GM18507 (cell line): ENCODE measurements at regions not wholly inside any gene's neighbourhood (a gene's known extent, or its start where the extent isn't known, plus 50 kb on each side); places are given as distances from the start of the nearest gene placed in this dataset.

Experiments used
- DNase-seq: peaks from one replicate; pipeline ENCODE4 v3.0.0; 2011; ENCODE audit warnings: low read depth; ENCODE audit not compliant: insufficient read length; ENCODE audit errors: extremely low spot score
- FAIRE-seq: peaks from 2 replicates; lab custom pipeline; 2011; peaks lifted over from hg19 to GRCh38; lab: Jason Lieb, UNC

DNA sequence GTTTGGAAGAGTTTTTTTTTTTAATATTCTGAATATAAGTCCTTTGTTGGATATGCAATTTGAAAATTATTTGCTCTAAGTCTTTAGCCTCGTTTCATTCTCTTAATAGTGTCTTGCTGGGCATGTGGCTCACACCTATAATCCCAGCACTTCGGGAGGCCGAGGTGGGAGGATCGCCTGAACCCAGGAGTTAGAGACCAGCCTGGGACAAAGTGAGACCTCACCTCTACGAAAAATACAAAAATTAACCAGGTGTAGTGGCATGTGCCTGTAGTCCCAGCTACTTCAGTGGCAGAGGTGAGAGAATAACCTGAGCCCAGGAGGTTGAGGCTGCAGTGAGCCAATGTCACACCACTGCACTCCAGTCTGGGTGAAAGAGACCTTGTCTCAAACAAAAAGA lies 87.3 kb upstream of the UBAC2 start:
- FAIRE-seq, result no peak
- no peak for DNase-seq

DNA sequence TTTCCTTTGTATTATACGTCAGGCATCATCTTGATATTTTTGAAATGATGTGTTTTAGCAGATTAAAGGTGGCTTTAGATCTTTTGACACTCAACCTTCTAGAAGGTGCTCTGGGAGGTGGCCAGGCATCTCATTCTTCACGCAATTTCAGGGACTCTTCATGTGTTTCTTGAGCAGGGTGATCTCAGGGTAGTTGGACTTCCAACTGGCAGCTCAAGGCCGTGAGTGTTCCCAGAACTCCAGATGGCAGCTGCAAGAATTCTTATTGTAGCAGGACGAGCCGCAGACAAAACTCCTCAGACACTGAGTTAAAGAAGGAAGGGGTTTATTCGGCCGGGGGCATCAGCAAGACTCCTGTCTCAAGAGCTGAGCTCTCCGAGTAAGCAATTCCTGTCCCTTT lies 82.5 kb upstream of the UBAC2 start:
- no peak for FAIRE-seq
- DNase-seq, result no peak

DNA sequence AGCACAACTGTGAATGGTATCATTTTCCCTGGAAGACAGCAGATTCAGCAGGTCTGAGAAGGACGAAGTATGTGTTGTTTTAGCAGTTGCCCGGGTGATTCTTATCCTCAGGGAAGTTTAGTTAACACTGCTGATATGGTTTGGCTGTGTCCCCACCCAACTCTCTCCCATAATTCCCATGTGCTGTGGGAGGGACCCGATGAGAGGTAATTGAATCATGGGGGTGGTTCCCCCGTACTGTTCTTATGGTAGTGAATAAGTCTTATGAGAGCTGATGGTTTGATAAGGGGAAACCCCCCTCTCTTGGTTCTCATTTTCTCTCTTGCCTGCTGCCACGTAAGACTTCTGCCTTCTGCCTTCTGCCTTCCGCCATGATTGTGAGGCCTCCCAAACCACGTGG lies 81.0 kb upstream of the UBAC2 start:
- DNase-seq, result no peak
- no peak for FAIRE-seq

DNA sequence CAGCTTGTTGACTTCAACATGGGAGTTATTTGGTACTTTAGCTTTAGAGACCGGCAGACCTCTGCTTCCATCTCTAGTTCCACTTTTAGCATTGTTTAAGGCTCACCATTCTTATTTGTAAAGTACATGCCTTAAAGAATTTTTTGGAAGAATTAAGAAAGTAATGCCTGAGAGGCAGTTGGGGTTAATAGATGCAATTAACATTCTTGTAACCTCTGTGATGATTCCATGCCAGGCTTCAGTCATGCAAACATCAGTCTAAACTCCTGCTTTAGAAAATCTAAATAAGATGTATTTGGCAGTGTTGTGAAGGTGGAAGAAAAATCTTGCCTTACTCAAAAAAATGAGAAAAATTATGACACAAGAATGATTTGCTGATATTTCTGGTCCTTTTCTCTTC lies 79.9 kb upstream of the UBAC2 start:
- DNase-seq, result no peak
- no peak for FAIRE-seq

DNA sequence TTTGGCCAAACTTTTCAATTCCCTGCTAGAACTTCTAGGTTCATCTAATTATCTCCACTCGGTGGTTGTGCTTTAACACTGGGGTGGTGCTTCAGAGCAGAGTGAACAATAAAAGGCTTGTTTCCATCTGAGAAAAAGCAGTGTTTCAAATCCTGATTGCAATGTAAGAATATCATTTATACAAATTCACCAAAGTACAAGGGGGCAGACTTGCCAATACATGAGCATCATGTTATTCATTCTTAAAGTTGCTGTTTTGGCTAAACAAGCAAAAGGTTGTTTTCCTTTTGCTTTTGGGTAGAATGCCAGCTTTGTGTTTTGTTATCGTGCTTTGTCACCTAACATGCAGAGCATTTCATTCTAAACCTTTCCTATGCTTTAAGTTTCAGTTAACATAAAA lies 78.5 kb upstream of the UBAC2 start:
- no peak for FAIRE-seq
- DNase-seq, result no peak

DNA sequence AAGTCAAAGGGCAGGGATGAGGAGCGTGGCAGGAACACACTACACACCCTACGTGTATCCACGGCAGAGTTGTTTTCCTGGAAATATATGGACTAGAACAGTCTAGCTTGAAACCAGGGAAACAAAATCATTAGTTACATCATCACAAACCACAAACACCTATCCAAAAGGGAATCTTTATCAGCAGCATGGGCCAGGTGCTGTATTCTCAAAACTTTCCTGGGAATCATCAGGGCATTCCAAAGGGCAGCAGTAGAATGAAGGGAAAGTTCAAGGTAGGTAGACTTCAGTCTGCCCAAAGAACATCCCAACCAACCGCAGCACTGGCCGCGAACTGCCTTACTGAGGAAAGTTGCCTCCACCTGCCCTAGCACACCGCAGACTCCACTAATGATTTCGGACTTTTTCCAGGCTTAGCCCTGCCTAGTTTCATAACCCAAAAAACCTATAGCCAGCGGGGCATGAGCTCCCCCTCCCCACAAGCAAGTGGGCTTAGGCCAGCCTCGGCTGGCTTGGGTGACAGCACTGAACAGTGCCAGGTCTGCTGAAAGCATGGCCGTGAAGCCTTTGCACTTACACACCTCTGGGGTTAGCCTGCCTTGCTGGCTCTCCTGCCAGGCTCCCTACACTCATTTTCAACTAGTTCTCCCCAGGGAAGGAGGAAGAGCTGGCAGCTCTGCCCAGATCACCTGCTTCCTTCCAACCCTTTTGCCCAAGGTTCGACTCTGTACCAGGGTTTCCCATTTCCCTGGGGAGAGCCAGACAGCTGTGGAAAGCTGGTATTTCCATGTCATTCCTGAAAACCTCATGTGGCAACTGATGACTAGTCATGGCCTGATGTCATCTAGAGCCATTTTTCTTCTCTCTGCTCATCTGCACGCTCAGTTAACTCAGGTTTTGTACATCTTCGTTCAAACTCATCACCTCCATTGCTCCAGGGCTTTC lies 77.3 kb upstream of the UBAC2 start:
- DNase-seq, result no peak
- no peak for FAIRE-seq

DNA sequence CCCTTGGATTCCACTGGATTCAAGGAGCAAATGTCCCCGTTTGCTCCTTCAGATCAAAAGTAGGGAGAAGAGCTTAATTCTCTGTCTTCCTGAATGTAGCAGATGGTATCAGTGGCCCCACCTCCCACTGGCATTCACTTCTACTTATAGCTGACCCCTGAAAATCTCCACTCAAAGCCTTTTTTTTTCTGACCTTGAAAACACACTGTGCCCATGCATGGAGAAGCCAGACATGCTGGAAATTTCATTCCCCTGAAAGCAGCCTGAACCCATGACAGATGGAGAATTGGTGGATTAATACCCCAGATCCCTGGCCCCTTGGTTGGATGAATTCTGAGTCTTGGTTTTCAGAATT lies 76.6 kb upstream of the UBAC2 start:
- no peak for FAIRE-seq
- no peak for DNase-seq

DNA sequence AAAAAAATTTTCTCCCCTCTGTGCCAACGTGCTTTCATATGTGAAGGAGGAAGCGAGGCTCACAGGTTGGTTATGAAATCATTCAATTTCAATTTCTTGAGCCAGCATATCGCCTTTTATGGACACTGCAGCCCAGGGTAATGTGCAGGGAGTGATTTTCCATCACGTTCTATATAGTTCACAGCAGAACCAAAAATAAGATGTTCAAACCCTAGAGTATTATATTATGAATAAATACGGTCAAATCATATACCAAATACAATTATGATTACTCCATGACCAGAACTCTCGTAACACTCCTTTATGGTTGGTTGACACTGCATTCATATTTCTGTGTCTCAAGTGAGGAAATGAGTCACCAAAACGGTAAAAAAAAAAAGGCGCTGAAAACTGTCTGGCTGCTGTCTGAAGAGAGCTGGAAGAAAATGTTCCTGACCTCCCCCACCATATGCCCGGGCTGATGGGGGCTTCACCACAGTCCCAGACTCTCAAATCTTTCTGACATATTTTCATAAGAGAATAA lies 75.8 kb upstream of the UBAC2 start:
- FAIRE-seq (peak; percentile 52), DNase-seq (peak; percentile 29)

DNA sequence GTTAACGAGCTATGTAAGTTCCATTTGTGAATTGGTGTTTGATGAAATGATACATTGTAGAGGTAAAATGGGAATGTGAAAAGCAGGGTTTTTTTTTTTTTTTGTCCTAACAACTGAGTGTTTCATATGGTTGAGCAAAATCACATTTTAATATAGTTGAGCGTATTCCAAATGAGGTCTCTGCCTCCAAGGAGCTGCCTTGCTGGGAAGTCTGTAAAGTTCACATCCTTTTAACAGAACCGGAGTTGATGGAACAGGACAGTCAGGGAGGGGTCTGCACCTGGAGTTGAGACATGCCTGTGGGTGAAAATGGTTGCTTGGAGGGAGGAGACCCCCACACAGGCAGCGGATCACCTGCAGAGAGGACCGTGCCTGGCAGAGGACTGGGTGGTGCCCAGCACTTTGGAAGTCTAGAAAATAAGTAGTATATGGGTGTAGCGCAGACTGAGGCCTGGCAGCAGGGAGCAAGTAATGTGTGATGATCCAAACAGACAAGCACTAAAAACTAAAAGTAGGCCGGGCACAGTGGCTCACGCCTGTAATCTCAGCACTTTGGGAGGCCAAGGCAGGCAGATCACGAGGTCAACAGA lies 75.2 kb upstream of the UBAC2 start:
- DNase-seq, result no peak
- FAIRE-seq, result no peak

DNA sequence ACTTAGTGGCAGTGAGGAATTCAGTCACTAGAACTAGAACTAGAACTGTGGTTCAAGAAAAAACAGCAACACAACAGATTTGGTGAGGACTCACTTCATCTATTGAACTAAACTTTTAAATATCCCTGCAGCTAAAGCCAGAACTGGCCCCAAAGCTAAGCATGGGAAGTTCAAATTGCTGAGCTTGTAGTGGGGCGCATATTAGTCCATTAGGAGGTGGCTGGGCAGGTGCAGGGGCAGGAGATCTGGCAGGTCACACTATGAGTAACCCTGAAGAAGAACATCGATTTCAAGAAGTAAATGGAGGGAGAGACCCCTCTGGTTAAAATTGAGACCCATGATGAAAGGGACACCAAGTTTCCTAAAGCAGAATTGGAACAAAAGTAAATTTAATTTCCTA lies 73.8 kb upstream of the UBAC2 start:
- FAIRE-seq (no peak), DNase-seq (no peak)

DNA sequence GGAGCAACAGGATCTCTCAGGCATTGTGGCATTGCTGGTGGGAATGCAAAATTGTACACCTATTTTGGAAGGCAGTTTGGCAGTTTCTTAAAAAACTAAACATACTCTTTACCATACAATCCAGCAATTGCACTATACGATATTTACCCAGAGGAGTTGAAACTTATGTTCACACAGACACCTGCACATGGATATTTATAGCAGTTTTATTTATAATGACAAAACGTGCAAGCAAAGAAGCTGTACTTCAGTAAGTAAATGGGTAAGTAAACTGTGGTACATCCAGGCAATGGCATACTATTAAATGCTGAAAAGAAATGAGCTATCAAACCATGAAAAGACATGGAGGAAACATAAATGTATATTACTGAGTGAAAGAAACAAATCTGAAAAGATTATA lies 71.6 kb upstream of the UBAC2 start:
- no peak for DNase-seq
- FAIRE-seq, result no peak

DNA sequence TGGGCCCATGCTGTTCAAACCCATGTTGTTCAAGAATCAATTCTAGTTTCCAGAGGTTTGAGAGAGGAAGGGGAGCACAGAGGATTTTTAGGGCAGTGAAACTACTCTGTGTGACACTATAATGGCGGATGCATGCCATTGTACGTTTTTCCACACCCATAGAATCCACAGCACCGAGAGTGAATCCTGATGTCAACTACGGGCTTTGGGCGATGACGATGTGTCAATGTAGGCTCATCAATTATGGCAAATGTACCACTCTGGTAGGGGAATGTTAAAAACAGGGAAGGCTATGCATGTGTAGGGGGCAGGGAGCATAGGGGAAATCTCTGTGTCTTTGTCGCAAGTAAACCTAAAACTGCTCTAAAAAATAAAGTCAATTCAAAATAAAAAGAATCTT lies 70.7 kb upstream of the UBAC2 start:
- no peak for DNase-seq
- FAIRE-seq, result no peak

DNA sequence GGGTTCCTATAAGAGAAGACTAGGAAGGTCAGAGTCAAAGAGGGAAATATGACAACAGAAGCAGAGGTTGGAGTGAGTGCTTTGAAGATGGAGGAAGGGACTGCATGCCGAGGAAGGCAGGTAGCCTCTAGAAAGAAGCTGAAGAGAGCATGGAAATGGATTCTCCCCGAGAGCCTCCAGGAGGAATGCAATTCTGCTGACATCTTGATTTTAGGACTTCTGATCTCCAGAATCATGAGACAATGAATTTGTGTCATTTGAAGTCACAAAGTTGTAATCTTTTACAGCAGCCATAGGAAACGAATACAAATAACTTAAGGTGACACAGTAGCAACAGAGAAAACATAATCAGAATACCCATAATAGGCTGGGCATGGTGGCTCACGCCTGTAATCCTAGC lies 69.2 kb upstream of the UBAC2 start:
- DNase-seq (no peak), FAIRE-seq (no peak)

DNA sequence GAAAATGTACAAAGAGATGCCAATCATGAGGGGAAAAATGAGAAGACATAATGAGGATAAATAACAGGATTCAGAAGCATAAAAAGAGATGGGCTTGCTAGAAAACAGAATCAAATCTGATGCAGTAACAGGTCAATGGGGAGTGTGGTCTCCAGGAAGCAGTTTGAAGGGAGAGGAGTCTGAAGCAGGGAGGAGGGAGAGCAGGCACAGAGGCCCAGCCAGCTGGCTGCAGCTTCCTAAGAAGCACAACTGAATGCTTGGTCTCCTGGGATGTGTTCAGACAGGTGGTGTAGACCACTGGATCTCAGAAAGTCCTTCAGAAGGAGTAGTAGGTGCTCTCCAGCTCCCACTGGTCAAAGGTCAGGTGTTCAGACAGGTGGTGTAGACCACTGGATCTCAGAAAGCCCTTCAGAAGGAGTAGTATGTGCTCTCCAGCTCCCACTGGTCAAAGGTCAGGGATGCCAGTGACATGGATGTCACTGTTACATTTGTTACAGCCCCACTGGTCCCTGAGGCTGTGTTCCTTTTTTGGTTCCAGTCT lies 68.3 kb upstream of the UBAC2 start:
- no peak for FAIRE-seq

DNA sequence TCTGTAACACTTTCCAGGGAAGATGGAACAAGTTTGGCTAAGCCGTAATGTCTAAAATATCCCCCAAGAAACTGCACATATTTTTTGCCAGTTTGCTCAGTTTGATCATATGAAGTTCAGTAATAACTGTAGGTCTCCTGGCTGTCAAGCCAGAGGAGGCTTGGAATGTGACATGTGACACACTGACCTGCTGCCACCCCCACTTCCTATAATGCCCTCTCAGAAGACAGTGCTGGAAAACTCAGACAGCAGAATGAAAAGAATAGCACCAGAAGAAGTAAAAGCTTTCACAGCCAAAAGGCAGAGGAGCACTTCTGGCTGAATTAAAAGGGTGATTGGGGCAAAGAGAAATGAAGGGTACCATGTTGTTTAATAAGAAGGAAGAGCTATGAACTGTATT lies 67.4 kb upstream of the UBAC2 start:
- DNase-seq (no peak), FAIRE-seq (no peak)

More for the DNA sequence above, 68.3 kb upstream of the UBAC2 start:
- DNase-seq, result no peak

DNA sequence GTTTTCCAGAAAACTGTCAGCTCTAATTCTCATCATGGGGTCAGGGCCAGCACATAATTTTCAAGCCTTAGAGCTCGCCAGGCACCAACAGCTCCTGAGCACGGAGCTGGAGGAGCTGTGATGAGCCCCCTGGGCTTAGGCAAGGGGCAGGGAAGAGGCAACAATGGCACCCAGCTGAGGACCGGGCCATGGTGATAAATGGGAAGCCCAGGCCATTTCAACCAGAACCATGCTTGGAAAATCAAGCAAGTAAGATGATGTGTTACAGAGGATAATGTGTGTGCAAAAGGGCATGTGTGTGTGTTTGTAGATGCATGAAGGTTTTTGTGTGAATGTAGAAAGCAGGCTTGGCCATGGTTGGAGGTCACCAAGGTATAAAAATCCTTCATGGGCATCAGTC lies 66.8 kb upstream of the UBAC2 start:
- DNase-seq (no peak), FAIRE-seq (no peak)

DNA sequence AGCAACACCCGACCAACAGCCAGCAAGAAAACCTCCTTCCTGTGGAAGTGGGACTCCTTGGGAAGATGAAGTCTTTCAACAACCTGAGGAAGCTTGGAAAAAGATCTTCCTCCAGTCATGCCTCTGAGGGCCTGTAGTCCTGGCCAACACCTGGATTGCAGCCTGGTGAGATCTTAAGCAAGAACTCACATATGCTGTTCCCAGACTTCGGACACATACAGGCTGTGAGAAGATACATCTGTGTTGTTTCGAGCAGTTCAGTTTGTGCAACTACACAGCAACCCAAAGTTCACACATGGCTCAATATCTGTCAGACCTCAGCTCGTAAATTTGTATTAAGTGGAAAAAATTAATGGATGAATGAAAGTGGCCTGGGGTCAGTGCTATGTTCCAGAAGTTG lies 65.1 kb upstream of the UBAC2 start:
- DNase-seq (no peak), FAIRE-seq (no peak)

DNA sequence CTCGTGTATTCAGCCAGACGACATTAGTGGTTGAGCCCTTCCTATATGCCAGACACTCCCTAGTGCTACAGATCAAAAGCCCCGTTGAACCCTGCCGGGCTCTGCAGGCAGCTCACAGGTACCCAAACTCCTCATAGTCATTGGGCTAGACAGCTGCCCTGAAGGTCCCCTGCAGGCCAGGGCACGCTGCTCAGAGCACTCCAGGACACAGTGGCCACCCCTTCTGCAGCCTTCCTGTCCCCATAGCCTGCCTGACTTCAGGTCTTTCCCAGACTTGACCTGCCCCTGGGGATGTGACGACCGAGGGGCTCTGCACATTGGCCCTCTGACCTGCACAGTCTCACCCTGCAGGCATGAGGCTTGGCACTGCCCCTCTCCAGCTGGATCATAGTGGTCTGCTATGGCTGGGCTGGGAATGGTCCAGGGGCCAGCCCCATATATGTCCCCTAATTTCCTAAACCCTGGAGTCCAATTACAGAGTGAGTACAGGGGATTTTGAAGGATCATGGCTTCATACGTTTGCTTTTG lies 64.2 kb upstream of the UBAC2 start:
- FAIRE-seq (no peak), DNase-seq (no peak)

DNA sequence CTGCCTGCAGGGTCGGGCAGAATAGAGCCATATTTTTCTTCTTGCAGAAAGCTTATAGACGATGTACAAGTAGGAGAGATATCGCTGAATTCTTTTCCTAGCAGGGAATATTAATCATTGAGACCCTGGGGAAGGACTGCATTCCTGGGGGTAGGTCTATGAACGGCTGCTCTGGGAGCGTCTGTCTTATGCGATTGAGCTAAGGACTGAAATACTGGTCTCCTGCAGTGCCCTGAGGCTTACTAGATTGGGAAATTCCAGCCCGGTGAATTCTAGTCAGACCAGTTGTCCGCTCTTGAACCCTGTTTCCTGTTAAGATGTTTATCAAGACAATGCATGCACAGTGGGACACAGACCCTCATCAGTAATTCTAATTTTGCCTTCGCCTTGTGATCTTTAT lies 59.8 kb upstream of the UBAC2 start:
- no peak for FAIRE-seq
- DNase-seq, result no peak

DNA sequence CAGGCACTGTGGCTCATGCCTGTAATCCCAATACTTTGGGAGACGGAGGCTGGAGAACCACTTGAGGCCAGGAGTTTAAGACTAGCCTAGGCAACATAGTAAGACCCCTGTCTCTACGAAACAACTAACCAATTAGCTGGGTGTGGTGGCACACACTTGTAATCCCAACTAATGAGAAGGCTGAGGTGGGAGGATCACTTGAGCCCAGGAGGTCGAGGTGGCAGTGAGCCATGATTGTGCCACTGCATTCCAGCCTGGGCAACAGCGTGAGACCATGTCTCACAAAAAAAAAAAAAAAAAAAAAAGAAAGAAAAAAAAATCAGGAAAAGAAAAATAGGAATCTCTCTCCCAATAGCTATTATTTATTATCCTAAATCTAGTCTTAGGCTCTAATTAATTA lies 56.8 kb upstream of the UBAC2 start:
- FAIRE-seq, result no peak
- DNase-seq, result no peak

DNA sequence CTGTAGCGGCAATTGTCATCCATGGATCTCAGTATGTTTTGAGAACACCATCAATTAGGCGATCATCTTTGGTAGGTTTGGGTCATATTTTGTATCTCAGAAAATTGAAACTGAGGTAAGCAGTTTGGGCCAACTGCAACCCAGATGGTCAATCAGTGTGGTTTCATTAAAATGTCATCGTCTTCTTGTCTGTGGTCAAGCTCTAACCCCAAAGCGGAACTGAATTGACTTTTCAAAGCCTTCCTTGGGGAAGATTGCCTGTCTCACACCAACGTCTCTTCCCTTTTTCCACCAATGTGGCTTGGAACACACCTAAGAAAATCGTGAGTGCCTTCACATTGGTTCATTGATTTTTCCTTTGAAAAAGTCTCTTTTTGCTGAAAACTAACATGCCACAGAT lies 56.3 kb upstream of the UBAC2 start:
- FAIRE-seq (peak; percentile 80), DNase-seq (peak; percentile 23)
